DND-41 (cell line): ENCODE measurements at regions not wholly inside any gene's neighbourhood (a gene's known extent, or its start where the extent isn't known, plus 50 kb on each side); places are given as distances from the start of the nearest gene placed in this dataset.

Source experiments
- CTCF ChIP-seq: IDR thresholded peaks from 2 replicates; pipeline ENCODE4 v1.5.1; 2012; ENCODE audit warnings: borderline replicate concordance, low read length, moderate library complexity, mild to moderate bottlenecking; ENCODE audit not compliant: poor library complexity, severe bottlenecking; ENCODE audit errors: extremely low read depth
- EZH2 ChIP-seq: IDR thresholded peaks from 3 replicates; pipeline ENCODE4 v1.6.1; 2012; ENCODE audit warnings: borderline replicate concordance, low read depth, mild to moderate bottlenecking, moderate library complexity, low read length, inconsistent platforms; ENCODE audit not compliant: severe bottlenecking

GRCh38 chr14:51165415-51165814 is 70.5 kb upstream of the TRIM9 start:
- TF ChIP-seq CTCF (no peak), EZH2 (no peak)
